GM21423 (cell line): ENCODE measurements at regions not wholly inside any gene's neighbourhood (a gene's known extent, or its start where the extent isn't known, plus 50 kb on each side); places are given as distances from the start of the nearest gene placed in this dataset.
"Not testable (repeated sequence)": the region's sequence is repeated elsewhere in the genome, so short reads cannot be mapped to it uniquely, and the experiment has no call there.

Source experiments
- ATAC-seq: cut with Tn5 transposase; IDR thresholded peaks from one replicate; pipeline ENCODE4 v1.9.1; 2021; ENCODE audit warnings: mild to moderate bottlenecking, moderate library complexity; ENCODE audit not compliant: unreplicated experiment

DNA sequence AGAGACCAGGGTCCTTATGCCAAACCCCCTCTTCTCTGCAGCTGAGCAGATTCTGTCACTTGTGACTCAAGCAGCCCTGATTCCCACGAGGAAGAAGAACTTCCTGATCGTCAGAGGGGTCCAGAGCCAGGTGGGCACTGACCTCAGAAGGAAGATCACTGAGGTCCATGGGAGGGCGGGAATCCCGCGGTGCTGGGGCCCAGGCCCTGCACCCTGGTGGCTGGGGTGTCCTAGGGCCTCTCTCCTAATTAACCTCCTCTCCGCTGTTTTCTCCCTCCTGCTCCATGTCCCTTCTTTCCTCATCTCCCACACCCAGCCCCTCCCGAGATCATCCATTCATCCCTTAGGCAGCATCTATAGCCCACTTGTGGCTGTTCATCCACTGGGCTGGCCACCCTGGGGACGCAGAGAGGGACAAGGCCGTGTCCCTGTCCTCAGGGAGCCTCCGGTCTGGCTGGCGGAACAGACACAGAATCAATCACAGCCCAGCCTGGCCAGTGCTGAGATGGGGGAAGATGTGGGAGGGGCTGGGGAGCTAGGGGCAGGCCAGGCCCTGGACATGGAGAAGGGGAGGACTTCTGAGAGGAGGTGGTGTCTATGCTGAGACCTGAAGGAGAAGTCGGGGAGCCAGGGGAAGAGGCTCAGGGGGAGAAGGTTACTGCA lies 638.3 kb downstream of the MATN1 start:
- no peak for ATAC-seq

GRCh38 chr1:30083800-30084464 lies 639.5 kb downstream of the MATN1 start:
- ATAC-seq, result no peak

GRCh38 chr1:30081379-30082102 lies 641.8 kb downstream of the MATN1 start:
- no peak for ATAC-seq

DNA sequence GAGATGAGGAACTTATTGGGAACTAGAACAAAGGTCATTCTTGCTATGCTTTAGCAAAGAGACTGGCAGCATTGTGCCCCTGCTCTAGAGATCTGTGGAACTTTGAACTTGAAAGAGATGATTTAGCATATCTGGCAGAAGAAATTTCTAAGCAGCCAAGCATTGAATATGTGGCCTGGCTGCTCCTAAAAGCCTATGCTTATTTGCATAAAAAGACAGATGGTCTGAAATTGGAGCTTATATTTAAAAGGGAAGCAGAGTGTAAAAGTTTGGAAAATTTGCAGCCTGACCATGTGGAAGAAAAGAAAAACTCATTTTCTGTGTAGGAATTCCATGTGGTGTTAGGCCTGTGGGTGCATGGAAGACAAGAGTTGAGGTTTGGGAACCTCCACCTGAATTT lies 647.5 kb downstream of the MATN1 start:
- not testable (repeated sequence) for ATAC-seq

DNA sequence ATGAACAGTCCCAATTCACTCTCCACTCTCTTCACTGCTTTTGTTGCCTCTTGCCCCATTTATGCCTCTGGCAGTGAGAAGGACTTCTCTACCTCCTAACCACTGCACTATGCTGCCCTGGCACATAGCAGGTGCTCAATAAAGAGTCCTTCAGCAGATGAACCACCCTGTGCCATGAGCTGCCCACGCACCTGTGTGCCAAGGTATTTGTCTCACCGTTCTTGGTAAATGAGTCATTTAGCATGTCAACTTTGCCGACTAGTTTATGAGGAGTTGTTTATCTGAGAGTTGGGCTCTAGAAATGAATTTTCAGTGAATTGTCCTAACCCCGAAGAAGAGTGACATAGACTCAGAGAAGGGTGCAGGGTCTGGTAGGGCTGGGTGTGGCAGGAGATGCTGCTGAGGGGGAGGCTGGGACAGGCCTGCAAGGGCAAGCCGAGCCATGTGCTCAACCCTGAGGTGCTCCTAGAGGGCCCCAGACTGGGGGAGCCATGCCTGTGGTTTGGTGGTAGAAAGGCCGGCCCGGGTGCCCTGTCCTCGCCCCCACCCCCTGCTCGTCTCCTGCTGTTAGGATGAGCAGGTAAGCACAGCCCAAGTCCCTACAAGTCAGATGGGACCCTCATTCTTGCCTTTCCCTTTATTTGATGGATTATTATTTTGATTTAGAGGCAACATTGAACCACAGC lies 654.5 kb downstream of the MATN1 start:
- no peak for ATAC-seq

GRCh38 chr1:30064547-30064946 lies 658.8 kb downstream of the MATN1 start:
- no peak for ATAC-seq

DNA sequence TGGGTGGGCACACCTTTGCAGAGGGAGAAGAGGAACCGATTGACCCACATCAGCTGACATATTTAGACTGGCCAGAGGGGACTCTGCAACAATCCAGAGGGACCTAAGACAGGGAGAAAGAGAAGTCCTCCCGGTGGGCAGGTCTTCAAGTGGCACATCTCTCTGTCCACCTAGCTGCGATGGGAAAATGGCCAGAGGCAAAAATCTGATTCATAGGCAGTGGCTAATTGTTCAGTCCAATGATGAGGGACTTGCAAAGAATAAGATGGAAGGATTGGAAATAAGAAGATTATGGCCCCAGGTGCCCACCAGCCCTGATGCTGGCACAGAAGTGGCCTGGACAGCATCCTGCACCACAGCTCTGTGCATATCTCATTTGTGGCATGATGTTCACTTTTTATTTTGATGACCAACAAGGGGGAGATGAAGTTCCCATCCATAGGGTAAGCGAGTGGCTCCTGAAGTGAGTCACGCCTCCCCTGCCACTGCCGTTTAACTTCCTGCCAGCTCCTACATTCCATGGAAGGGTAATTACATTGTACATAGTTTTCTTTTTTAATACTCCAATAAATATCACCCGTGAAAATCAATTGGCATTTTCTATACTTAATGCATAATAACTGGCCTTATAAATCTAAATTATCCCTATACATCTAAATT lies 659.6 kb downstream of the MATN1 start:
- ATAC-seq, result no peak

DNA sequence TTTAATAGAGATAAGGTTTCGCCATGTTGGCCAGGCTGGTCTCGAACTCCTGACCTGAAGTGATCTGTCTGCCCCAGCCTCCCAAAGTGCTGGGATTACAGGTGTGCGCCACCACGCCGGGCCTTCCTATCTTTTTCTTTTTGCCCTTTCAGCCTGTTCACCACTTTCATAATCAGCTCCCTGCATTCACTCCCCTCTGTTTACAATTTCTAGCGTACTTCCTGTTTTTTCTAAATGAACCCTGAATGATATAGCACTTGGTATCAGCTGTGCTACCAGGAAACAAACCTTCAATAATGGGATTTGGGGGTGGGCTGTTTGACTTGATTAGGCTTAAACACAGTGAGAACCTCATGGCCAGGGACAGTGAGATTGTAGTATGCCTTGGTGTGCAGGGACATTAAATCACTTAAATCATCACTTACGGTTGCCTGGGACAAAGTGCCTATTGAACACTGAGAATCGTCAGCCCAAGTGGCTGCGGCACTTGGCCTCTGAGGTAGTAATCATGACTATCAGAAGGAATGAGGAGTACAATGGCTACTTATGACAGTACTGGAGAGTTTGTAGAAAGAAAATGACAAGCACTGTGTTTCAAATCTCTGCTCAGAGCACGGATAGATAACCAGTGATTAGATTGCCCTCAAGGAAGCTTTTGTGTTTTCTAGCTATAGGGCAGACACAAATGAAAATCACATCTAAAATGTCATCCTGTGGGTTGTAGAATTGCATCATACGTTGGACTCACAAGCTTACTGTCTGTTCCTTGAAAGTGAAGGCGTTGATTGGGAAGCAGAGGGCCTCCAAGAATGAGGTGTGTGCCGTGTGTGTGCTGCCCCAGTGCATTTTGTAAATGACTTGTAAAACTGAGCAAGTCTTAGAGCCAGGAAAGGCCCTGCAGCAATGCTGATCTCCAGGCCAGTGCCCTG lies 661.8 kb downstream of the MATN1 start:
- ATAC-seq, result no peak

- ATAC-seq, result no peak
Measured at GRCh38 chr1:30060738-30061137, 662.6 kb downstream of the MATN1 start.

GRCh38 chr1:30058970-30059369 lies 664.4 kb downstream of the MATN1 start:
- ATAC-seq, result no peak

DNA sequence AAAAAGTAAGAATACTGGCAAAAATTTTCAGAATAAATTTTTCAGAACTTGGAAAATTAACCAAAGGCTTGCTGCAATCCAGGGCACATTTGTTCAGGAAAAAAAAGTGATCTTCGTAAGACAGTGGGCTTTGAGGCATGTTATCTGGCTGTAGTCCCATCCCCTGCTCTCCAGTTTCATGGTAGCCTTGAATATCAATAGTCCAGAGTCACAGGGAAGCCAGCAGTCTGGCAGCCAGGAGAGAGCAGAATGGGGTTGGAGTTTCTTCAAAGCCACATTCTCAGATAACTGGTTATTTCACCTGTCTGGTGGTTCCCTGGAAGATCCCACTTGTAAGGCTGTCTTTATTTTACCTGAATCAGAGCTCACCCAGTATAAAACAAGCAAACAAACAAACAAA lies 669.3 kb downstream of the MATN1 start:
- no peak for ATAC-seq

DNA sequence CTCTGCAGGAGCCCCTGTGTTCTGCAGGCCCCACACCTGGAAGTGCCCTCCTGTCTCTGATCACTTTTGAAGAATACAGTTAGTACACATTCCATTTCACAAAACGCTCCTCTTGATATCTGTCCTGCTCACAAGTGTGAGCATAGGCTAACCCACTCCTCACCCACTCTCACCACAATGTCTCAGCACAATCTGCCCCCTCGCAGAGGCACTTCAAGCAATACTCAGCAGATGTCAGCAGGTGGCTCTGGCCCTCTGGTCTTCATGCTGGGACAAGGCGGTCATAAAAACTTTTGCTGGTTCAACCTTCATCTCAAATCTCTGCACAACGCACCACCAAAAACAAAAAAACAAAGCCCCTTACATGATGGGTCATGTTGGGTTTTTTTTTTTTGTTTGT lies 671.2 kb downstream of the MATN1 start:
- no peak for ATAC-seq

GRCh38 chr1:30051777-30052176 lies 671.6 kb downstream of the MATN1 start:
- ATAC-seq, result no peak

- ATAC-seq, result no peak
Measured at GRCh38 chr1:30049748-30050296, 673.6 kb downstream of the MATN1 start.

GRCh38 chr1:30048905-30049304 lies 674.5 kb downstream of the MATN1 start:
- no peak for ATAC-seq

GRCh38 chr1:30047576-30047975 lies 675.8 kb downstream of the MATN1 start:
- ATAC-seq, result no peak

- no peak for ATAC-seq
Measured at GRCh38 chr1:30046751-30047150, 676.6 kb downstream of the MATN1 start.

GRCh38 chr1:30045304-30046090 lies 677.9 kb downstream of the MATN1 start:
- no peak for ATAC-seq

GRCh38 chr1:30044656-30045144 lies 678.7 kb downstream of the MATN1 start:
- ATAC-seq, result no peak
